ENCODE measurements at regions not wholly inside any gene's neighbourhood (a gene's known extent, or its start where the extent isn't known, plus 50 kb on each side); places are given as distances from the start of the nearest gene placed in this dataset.

DNA sequence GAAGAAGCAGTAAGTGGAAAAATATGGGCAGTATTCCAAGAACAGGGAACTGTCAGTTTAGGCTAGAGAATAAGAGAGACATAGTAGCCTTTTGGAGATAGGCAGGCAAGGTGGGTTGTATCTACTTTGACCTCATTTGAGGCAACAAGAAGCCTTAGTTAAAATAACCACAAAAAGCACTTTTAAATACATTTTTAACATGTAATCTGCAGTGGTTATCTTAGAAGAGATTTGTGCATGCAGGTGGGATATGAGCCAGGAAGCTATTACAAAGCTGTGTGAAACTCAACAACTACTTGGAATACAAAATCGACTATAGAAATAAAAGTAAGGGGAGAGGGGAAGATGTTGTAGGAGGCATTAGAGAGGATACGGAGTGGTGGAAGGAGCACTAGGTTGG, 143.7 kb upstream of the MCHR2 start:
- no peak for DNase-seq (ENCODE audit: low read depth)

DNA sequence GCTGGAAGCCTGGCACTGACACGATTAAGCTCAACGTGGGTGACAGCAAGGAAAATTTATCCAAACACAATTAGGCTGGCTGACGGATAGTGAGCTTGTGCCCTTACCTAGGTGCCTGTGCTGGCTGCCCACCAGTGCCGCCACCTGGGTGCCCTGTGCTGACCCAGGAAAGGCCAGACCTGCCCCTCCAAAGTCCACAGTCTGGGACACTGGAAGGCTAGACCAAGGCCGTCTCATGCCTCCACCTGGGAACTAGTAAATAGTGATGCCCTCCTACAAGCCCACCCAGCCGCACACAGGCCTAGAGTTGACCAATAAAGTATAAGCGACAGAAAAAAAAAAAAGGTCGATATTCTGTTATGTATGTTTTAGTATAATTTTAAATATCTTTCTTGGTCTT, 142.6 kb upstream of the MCHR2 start:
- DNase-seq (ENCODE audit: low read depth), result no peak

DNA sequence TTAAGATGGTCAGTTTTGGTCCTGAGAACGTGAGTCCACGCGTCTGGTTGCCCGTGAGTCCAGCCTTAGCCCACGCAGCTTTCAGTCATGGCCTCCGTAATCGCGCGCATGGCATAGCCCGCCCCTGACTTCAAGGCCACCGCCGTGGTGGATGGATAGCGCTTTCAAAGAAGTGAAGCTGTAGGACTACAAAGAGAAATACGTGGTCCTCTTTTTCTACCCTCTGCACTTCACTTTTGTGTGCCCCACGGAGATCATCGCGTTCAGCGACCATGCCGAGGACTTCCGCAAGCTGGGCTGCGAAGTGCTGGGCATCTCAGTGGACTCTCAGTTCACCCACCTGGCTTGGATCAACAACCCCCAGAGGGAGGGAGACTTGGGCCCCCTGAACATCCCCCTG, 142.0 kb upstream of the MCHR2 start:
- no peak for DNase-seq (ENCODE audit: low read depth)

DNA sequence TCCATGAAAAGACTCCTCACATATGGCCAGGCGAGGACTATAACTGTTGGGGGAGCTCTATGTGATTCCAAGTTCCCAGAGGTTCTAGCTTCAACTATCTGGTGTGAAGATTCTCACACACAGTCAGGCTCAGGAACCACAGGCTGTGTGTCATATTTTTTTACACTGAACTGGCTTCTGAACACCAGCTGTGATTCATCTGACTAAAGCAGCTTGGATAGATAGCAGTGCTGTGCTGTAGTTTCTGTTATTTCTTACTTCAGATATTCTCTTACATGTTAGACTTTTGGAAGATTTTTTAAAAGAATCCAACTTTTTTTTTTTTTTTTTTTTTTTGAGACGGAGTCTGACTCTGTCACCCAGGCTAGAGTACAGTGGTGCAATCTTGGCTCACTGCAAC, 140.7 kb upstream of the MCHR2 start:
- peak; percentile 68 for DNase-seq (ENCODE audit: low read depth)

DNA sequence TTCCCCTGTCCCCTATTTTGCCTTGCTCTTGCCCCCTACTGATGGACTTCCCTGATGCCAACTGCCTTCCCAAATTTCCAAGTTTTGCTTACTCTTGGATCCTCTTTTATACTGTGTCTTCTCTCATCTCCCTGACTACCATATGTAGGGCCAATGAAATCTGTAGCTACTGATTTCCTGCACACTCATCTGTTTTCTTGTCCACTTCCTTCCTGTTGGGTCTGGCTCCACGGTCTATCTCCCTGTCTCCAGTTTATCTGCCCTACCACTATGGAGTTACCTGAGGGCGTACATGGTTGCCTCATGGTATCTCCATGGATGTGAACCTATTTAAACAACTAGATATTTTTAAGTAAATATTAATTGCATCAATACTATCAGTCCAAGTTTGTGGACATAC, 140.3 kb upstream of the MCHR2 start:
- DNase-seq (ENCODE audit: low read depth), result no peak

DNA sequence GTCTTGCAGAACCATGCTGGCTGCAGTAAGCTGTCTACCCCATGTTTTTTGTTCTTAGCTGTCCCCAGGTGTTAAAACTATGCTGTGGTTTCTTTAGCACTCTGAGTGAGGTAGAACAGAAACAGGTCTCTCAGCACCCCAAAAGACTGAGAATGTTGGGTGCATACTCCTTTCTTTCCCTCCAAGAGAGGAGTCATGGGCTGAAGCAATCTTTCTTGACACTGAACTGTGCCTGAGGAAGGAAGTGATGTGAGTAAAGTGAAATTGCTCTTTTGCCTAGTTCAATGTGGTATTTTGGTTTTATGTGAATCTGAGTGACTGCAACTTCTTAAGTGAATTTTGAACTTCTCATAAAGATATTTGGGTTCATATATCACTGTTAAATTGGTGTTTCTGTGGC, 138.0 kb upstream of the MCHR2 start:
- no peak for DNase-seq (ENCODE audit: low read depth)

DNA sequence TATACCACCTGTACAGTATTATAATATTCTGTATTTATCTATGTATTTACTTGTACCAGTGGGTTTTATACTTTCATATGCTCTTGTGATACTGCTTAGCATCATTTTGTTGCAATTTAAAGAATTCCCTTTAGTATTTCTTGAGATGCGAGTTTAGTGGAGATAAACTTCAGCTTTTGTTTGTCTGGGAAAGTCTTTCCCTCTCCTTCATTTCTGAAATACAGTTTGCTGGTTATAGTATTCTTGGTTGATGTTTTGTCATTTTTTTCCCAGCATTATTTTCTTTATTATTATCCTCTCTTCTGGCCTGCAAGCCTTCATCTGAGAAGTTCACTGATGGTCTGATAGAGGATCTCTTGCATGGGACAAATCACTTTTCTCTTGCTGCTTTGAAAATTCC, 136.6 kb upstream of the MCHR2 start:
- DNase-seq (ENCODE audit: low read depth), result no peak

DNA sequence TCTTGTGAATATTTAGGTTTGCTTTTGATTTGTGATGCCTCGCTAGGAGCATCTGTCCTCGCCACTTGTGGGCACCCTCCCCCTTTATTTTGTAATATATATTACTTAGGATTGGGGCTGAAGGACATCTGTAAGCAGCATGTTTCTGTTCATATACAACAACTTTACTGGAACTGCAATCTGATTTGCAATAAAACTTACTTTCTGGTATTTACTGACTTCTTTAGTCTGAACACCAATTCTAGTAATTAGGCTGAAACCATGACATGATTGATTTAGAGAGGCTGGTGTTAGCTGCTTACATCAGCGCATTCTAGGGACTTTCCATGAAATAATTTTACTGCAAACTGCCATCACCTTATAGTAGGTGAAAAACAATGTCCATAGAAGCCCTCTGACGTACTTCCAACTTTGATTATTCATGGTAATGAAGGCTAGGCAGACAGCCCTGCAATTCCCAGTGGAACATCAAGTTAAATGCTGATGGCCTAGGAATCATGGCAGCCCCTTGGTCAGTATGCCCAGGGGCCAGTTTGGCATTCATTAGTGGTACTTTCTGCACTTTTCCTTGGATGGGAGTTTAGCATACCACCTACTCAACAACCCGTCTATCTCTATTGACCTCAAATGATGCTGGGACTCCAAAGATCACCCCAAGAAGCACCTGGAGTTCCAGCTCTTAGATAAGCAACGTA, 132.9 kb upstream of the MCHR2 start:
- no peak for DNase-seq (ENCODE audit: low read depth)

DNA sequence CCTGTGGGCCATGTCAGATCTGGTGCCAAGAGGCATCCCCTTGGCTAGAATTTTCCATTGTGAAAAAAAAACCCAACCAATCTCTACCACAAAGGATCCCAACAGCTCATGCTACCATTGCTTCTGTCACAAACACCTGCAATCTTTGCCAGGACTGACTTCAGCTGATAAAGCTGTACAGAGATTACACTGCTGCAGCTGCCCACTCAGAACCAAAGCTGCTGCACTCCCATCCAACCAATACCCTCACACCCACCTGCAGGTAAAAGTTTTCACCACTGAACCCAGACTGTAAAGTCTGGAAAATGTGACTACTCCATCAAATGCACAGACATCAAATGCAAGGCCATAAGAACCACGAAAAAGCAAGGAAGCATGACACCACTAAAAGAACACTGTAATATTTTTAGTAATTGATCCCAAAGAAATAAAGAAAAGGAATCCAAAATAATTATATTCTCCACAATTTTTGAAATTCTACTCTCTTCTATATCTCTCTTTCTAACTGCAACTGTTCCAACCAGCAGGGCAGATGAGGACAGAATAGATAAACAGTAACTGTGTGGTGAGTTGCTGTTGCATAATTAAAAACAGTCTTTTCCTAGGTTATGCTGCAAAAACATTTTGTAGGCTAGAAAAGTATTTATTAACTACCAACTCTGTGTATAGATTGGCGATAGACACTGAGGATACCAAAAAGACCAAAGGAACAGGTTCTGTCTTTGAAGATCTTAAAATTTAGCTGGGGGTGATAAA, 128.0 kb upstream of the MCHR2 start:
- DNase-seq (ENCODE audit: low read depth), result no peak

DNA sequence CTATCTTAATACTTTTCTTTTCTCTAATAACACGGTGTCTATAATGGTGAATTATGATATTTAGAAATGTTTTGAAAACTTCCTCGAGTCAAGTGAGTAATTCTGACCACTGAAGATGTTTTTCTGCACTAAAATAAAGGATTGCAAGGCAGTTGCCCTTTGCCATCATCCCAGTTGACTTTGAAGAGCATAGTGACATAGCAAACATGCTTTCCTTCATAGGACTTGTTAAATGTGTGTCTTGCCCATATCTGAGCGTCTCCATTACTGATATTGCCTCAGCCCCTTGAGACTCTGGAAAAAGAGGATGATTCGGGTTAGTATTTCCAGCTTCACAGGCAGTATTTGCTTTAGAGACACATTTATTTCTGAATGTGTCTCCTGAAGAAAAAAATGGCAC, 125.2 kb upstream of the MCHR2 start:
- peak; percentile 18 for DNase-seq (ENCODE audit: low read depth)

DNA sequence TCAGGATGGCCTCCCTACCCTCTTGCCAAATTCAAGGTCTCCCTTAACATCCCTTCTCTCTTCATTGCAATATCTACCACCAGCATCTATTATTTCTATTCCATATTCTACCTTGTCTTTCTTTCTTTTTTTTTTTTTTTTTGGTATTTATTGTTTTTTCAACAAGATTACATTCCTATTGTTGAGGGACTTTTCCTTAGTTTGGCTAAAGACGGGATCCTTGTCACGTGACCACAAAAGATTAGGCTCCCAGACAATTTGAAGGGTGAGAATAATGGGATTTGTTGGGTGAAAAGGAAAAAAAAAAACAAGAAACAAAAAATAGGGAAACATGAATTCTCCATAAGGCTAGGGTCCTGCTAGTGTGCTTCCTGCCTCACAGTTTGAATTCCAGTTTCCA, 124.3 kb upstream of the MCHR2 start:
- DNase-seq (ENCODE audit: low read depth), result no peak

DNA sequence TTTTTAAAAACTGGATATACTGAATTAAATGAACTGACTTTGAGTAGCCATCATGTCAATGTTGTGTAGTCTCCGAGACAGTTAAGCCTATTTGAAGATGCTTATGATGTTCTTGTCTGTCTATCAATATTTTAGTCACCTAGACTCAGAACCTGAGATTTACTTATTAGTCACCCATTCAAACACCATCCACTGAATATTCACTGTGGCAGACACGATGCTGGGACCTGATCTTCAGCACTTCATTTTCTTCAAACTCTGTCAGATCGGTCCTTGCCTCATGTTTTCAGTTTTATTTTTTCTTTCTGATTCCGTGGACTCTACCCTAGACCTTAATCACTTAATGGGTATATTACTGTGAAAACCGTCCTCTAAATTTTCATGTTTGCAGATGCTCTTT, 123.7 kb upstream of the MCHR2 start:
- no peak for DNase-seq (ENCODE audit: low read depth)

DNA sequence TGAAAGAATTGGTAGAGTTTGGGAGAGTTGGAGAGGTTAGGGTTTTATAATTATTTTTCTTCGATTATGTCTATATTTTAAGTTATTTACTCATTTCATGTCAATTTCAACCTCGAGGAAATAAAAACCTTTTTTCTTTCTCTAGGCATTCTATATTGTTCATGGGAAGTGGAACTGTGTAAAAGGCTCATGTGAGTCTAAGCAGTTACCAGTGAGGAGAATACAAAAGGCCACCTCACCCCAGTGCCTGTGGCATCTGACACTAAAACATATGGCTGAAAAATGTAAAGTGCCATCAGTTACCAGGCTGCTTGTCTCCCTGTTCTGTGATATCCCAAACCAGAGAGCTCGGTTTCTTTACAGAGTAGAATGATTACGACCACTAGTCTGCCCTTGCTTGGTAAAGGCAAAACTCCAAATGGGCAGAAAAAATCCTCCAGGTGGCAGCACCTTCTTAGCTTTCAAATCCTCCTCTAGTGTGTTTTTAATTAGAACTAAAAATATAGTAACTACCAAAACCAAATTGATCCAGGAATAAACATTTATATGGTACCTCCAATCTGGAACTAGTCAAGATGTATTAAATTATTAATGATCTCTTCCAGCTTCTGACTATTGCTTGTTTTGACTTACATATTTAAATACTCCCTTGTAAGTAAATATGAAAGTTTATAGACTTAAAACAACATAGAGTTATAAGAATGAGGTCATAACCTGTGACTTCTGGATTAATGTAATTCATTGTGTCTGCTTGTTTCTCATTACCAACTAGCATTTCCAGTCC, 122.6 kb upstream of the MCHR2 start:
- DNase-seq (ENCODE audit: low read depth), result peak; percentile 76

DNA sequence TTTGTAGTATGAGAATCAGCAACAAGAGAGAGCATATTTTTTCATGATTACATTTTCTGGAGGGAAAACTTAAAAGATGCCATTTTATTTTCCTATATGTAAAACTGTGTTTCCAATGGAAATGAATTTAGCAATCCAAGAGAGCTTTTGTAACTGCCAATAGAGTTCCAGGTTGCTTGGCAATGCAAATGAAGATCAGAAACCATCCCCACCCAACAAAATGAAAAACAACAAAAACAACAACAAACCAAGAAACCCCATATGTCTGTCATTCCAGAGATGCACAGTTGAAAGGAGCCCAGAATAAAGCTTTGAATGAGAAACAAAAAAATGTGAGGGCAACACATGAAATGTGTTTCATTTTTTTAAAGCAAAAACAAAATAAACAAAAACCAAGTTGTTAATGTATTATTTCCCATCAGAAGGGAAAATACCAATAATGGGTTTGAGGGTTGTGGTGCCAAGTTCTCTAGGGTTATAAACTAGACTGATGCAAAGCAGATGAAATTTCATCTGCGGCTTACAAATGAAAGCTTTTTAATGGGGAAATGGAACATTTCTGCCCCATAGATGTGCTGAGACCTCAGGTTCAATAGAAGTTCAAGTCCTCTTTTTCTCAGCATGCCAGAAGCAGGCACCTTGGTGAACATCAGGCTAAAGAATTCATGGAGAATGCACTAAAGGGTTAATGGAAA, 121.5 kb upstream of the MCHR2 start:
- no peak for DNase-seq (ENCODE audit: low read depth)

DNA sequence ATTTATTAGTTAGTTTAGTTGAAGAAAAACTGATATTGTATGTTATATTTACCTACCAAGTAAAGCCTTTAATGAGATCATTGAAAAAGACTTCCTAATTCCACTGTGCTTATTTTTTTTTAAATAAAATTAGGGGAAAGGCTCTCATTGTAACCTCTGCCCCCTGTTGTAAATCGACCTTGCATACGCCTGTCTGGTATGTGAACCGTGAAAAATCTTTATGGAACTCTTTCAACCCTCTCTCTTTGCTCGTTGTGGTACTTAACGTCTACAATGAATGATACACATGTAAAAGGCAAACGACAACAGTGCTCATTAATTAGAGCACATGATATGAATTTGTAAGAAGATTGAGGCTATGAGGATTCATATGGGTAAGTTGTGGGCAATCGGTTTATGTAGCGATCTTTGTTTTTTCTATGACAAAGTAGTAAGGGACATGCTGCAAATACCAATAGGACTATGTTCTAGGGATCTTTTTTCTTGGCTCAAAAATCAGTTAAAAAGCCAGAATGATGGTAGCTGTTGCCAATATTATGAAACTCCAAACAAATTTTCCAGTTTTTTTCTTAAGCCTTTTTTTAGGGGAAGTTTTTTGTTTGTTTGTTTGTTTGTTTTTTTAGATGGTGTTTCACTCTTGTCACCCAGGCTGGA, 119.0 kb upstream of the MCHR2 start:
- DNase-seq (ENCODE audit: low read depth), result no peak

DNA sequence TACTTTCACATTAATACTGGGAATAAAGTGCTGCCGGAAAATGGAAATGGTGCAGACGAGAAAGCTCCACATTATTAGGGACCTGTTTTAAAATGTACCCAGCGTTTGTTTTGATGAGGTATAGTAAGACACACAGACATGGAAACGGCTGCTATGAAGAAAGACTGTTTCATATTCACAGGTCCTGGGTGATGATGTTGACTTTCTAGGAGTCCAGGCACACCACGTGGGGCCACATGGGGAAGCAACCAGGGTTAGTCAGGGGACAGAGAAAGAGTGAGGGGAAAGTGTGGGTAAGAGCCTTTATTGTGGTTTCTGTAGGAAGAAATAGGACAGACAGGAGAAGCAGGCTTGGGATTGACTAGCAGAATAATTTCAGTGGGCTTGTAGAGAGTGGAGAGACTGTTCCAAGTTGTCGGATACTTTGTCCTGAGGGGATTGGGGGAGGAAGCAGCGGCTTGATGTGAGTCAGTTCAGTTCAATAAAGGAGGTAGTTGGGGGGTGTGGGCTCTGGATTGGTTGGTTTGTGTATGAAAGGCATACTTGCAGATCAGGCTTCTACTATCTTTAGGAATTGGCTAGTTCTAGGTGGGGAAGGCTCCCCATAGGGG, 112.0 kb upstream of the MCHR2 start:
- DNase-seq (ENCODE audit: low read depth), result no peak

DNA sequence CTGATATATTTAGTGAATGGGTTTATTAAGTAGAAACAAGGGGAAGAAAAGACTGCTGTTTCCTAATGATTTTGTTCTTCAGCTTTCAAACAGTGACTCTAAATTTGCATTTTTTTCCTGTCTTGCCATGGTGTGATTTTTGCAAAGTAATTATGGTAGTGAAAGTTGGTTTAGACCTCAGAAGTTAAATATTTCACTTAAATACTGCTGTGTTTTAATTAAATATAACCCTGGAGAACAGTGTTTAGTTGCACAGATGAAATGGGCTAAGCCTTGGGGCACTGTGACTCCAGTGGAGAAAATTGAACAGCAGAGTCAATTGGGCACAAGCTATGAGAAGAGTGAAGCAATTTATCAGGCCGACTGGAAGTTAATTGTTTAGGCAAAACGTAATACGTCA, 111.1 kb upstream of the MCHR2 start:
- no peak for DNase-seq (ENCODE audit: low read depth)

DNA sequence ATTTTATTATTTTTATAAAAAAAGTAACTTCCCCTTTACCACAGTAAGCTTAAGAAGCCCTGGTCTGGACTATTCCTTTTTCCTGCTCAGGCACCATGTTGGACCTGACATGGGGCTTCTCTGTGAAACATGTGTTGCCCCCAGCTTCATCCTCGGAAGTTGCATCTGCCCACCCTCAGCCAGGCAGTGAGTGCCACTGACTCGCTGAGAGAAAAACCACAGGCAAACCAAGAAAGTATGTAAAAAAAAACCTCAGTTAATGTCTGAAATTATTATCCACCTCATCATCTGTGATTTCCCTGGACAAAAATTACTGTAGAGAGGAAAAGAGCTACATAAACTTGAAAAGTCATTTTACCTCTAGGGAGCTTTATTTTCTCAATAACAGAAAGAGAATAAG, 109.9 kb upstream of the MCHR2 start:
- peak; percentile 31 for DNase-seq (ENCODE audit: low read depth)

DNA sequence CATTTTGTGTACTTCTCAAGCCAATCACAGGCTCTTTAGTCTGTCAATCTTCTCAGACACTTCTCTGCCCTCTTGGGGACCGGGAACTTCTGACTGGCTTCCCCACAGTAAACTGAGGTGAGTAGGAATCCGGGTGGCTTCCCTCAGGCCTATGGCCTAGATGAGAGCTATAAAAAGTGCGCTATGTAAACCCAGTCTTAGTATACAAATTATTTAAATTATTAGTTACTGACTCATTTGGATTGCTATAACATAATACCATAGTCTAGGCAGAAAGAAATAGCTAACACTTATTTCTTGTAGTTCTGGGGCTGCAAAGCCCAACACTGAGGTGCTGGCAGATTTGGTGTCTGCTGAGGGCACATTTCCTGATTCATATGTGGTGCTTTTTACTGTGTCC, 109.2 kb upstream of the MCHR2 start:
- no peak for DNase-seq (ENCODE audit: low read depth)

DNA sequence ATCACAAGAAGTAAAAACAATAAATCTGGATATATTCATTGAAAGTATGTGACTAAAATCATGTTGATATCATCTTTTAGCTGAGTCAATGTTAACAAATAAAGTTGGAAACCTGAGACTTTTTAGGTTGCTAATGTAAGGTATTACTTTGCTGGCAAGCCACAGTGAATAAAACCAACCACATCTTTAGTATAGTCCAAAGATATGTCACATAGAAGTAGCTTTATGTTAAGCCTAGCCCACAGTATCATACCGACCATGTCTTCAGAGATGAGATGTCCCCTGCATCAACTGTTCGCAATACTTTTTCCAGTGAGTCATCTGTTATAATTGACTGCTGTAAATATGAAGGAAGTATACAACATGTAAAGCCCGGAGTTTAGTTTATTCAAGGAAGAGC, 107.6 kb upstream of the MCHR2 start:
- no peak for DNase-seq (ENCODE audit: low read depth)

DNA sequence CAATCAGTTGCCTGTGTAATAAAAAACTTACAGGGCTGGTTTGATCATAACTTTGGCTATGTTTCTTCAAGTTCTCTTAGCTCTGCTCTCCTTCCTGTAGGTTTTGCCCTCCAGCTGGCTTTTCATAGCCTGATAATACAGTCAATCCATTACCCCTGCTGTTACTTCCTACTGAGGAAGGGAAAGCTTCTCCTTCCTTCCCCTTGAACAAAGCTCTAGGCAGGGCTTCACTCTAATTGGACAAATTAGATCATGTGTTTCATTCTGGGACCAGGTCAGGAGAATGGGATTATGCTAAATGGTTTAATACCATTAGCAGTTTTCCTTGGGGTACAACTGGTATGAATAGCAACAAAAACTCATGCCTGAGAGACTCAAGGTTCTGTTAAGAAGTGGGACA, 106.8 kb upstream of the MCHR2 start:
- no peak for DNase-seq (ENCODE audit: low read depth)

All from LHCN-M2 (cell line).